Panc1 (cell line): ENCODE measurements at regions not wholly inside any gene's neighbourhood (a gene's known extent, or its start where the extent isn't known, plus 50 kb on each side); places are given as distances from the start of the nearest gene placed in this dataset.

Experiments
- CTCF ChIP-seq: fragments of 450-650 bp; IDR thresholded peaks from 2 replicates; pipeline ENCODE4 v1.5.1; 2017; ENCODE audit warnings: mild to moderate bottlenecking
- POLR2AphosphoS5 ChIP-seq: IDR thresholded peaks from 2 replicates; pipeline ENCODE4 v1.6.1; 2012; ENCODE audit warnings: mild to moderate bottlenecking, low read depth, low read length, moderate library complexity
- SIN3A ChIP-seq: IDR thresholded peaks from 2 replicates; pipeline ENCODE4 v1.6.1; 2012; ENCODE audit warnings: low read depth, mild to moderate bottlenecking, low read length, moderate library complexity, borderline replicate concordance; ENCODE audit not compliant: insufficient read depth
- TCF7L2 ChIP-seq: IDR thresholded peaks from 2 replicates; pipeline ENCODE4 v1.6.1; 2011; ENCODE audit warnings: mild to moderate bottlenecking, low read depth, low read length, inconsistent platforms
- TF ChIP-seq, protein P1 (sequence below), 2 experiments: IDR thresholded peaks; 2 replicates each; pipeline ENCODE4 v1.6.1; 2011 to 2012; ENCODE audit warnings: low read depth in 2 of 2, control low read depth in 1 of 2, low read length in 1 of 2, mild to moderate bottlenecking in 1 of 2, moderate library complexity in 1 of 2; ENCODE audit not compliant: insufficient read depth in 1 of 2

- TF ChIP-seq CTCF (no peak), POLR2AphosphoS5 (no peak), SIN3A (no peak), TCF7L2 (no peak)
- TF ChIP-seq, protein P1, sequence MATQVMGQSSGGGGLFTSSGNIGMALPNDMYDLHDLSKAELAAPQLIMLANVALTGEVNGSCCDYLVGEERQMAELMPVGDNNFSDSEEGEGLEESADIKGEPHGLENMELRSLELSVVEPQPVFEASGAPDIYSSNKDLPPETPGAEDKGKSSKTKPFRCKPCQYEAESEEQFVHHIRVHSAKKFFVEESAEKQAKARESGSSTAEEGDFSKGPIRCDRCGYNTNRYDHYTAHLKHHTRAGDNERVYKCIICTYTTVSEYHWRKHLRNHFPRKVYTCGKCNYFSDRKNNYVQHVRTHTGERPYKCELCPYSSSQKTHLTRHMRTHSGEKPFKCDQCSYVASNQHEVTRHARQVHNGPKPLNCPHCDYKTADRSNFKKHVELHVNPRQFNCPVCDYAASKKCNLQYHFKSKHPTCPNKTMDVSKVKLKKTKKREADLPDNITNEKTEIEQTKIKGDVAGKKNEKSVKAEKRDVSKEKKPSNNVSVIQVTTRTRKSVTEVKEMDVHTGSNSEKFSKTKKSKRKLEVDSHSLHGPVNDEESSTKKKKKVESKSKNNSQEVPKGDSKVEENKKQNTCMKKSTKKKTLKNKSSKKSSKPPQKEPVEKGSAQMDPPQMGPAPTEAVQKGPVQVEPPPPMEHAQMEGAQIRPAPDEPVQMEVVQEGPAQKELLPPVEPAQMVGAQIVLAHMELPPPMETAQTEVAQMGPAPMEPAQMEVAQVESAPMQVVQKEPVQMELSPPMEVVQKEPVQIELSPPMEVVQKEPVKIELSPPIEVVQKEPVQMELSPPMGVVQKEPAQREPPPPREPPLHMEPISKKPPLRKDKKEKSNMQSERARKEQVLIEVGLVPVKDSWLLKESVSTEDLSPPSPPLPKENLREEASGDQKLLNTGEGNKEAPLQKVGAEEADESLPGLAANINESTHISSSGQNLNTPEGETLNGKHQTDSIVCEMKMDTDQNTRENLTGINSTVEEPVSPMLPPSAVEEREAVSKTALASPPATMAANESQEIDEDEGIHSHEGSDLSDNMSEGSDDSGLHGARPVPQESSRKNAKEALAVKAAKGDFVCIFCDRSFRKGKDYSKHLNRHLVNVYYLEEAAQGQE (IDR thresholded peaks at IDR 0.05; ENCODE audit: insufficient read depth in 1 of 2, low read depth in 2 of 2, low read length in 1 of 2) = no peak
Observed at GRCh38 chr3:106121491-106122289, 252.9 kb upstream of the CBLB start.
